ENCODE measurements at regions not wholly inside any gene's neighbourhood (a gene's known extent, or its start where the extent isn't known, plus 50 kb on each side); places are given as distances from the start of the nearest gene placed in this dataset.
"Not testable (repeated sequence)": the region's sequence is repeated elsewhere in the genome, so short reads cannot be mapped to it uniquely, and the experiment has no call there.

- no peak for DNase-seq
These were observed 103.8 kb upstream of the ALKAL2 start for GRCh38 chr2:391696-392095.

- DNase-seq: no peak
These were observed 103.1 kb upstream of the ALKAL2 start for GRCh38 chr2:390959-391358.

GRCh38 chr2:389985-390384 is 102.1 kb upstream of the ALKAL2 start:
- DNase-seq: not testable (repeated sequence)

GRCh38 chr2:388752-389151 is 100.9 kb upstream of the ALKAL2 start:
- not testable (repeated sequence) for DNase-seq

GRCh38 chr2:387980-388421 is 100.1 kb upstream of the ALKAL2 start:
- DNase-seq: no peak

GRCh38 chr2:386406-387103 is 98.7 kb upstream of the ALKAL2 start:
- DNase-seq: no peak

- no peak for DNase-seq
These were observed 97.9 kb upstream of the ALKAL2 start for GRCh38 chr2:385785-386184.

- no peak for DNase-seq
These were observed 97.2 kb upstream of the ALKAL2 start for GRCh38 chr2:385061-385460.

GRCh38 chr2:383888-384287 is 96.0 kb upstream of the ALKAL2 start:
- DNase-seq: no peak

GRCh38 chr2:383178-383577 is 95.3 kb upstream of the ALKAL2 start:
- no peak for DNase-seq

GRCh38 chr2:382728-383022 is 94.8 kb upstream of the ALKAL2 start:
- no peak for DNase-seq

GRCh38 chr2:381941-382727 is 94.2 kb upstream of the ALKAL2 start:
- DNase-seq: no peak

- DNase-seq: no peak
These were observed 93.3 kb upstream of the ALKAL2 start for GRCh38 chr2:381181-381580.

- DNase-seq: no peak
These were observed 92.9 kb upstream of the ALKAL2 start for GRCh38 chr2:380772-381171.

- DNase-seq: no peak
These were observed 92.3 kb upstream of the ALKAL2 start for GRCh38 chr2:380221-380620.

GRCh38 chr2:379778-380177 is 91.9 kb upstream of the ALKAL2 start:
- DNase-seq: no peak

- DNase-seq: no peak
These were observed 90.5 kb upstream of the ALKAL2 start for GRCh38 chr2:378364-378763.

GRCh38 chr2:377414-377813 is 89.5 kb upstream of the ALKAL2 start:
- no peak for DNase-seq

- no peak for DNase-seq
These were observed 88.0 kb upstream of the ALKAL2 start for GRCh38 chr2:375956-376307.

- no peak for DNase-seq
These were observed 87.5 kb upstream of the ALKAL2 start for GRCh38 chr2:375270-375955.

GRCh38 chr2:368386-368785 is 80.5 kb upstream of the ALKAL2 start:
- no peak for DNase-seq

- no peak for DNase-seq
These were observed 79.4 kb upstream of the ALKAL2 start for GRCh38 chr2:367246-367645.

GRCh38 chr2:366706-367105 is 78.8 kb upstream of the ALKAL2 start:
- DNase-seq: no peak
